NOMO-1 treated with DMSO at 0.1 percent for 48 hours (cell line): ENCODE measurements at regions not wholly inside any gene's neighbourhood (a gene's known extent, or its start where the extent isn't known, plus 50 kb on each side); places are given as distances from the start of the nearest gene placed in this dataset.

Source experiments
- DNase-seq: peaks from one replicate; lab custom pipeline; 2025; ENCODE audit not compliant: unreplicated experiment; lab: John Stamatoyannopoulos, UW

DNA sequence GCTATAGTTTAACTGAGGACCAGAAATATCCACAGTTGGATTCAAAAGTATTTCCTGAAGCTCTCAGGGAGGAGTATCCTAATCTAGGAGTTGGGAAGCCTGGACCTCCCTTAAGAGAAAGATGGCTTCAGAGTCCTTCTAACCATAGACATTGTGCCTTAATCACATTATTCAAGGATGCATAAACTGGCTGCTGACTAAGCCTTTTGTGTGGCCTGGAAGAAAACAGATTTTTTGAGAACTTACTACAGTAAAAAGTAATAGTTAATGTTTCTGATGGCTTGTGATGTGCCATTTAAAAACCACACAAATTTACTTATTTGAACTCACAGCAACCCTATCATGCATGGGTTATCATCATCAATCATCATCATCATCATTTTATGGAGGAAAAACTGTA lies 126.2 kb upstream of the RPL38 start:
- no peak for DNase-seq

- DNase-seq, result no peak
Observed at GRCh38 chr17:74078363-74078941, 125.0 kb upstream of the RPL38 start.

- no peak for DNase-seq
Observed at GRCh38 chr17:74079537-74080300, 123.8 kb upstream of the RPL38 start.

DNA sequence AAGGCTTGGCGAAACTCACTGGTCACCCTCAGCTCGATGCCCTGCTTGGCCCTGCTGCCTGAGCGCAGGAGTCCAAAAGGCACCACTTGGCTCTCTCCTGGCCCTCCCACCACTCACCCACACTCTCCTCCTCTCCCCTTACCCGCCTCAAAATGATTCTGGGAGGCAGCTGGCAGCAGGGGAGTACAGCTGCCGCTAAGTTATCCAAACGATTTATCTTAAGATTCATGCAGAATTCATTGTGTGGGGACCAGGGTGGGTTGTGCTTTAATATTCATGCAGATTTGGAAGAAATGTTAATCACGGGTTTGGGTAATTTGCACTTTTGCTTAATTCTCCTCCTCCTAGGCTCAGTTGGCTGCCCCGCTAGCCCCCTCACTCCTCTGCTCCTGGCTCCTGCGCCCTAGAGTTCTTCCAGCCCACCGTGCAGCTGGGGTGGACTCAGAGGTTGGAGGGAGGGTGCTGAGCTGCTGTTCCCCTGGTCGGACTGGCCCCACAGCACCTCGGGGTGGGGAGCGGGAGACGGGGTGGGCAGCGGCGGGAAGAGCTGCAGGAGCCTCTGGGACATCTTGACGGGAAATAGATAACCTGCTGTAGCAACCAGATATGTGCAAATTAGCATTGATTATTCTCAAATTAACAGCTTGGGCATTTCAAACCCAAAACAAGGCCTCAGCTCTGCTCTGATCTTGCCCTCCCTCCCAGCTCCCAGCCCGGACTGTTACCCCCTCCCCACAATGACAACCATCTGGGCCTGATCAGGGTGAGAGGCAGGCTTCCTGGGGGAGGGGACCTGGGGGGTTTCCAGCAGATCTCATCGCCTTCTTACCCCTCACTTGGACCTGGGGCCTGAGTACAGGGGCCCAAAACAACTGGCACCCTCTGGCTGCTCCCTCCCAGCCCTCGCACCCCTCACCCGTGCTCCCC lies 122.6 kb upstream of the RPL38 start:
- no peak for DNase-seq

DNA sequence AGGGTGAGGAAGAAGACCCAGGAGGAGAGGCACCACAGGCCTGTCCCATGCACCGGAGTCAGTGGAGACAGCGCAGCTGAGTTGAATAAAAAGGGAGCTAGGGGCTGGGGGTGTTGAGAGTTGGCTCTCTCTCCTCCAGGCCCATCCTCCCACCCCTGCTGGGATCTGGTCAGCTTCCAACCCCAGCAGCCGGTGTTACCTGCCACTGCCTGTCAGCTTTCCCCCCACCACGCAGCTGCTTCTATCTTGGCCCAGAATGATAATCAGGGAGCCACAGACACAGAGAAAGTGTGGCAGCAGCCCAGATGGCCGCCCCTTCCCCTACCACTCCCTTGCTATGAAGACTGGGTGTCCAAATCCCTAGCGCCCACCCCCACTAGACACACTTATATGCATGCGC lies 120.6 kb upstream of the RPL38 start:
- DNase-seq, result no peak

DNA sequence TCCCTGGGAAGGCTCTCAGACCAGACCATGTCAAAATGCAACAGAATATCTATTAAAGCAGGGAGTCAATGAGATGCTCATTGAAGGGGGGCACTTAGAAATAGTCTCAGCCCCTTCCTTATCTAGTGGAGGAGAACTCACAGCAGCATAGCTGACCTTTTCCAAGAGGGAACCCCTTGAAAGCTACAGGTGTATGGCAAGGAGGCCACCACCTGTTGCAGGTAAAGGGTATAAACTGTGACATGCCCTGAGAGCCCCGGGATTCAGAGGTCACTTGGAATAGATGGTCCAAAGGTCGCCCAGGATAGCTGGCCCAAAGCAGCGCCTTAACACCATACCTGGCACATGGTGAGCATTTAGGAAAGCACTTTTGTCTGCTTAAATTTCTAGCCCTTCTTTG lies 120.2 kb upstream of the RPL38 start:
- no peak for DNase-seq

- DNase-seq, result no peak
Observed at GRCh38 chr17:74085434-74085833, 118.0 kb upstream of the RPL38 start.

DNA sequence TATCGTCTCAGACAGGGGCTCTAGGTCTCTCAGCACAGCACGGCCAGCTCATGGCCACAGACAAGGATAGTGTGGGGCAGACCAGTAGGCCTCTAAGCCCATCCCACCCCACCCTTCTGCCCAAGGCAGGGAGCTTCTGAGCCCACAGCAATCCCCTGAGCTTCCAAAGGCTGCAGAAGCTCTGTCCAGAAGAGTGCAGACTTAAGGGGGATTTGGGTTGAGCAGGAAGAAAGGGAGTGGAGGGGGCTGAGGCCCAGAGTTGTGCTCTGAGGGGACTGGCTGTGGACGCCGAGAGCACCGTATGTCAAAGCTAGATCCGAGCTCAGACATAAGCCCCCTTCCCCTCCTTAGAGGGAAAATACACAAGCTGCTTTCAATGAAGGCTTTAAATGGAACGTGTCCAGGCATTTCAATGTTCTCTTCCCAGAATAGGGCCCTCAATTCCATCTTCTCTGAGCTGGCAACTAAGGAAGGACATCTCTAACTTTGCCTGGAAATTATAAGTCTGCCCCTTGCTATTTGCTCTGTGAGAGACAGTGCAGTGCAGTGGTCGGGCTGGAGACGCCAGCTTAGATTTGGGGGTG lies 116.4 kb upstream of the RPL38 start:
- no peak for DNase-seq

DNA sequence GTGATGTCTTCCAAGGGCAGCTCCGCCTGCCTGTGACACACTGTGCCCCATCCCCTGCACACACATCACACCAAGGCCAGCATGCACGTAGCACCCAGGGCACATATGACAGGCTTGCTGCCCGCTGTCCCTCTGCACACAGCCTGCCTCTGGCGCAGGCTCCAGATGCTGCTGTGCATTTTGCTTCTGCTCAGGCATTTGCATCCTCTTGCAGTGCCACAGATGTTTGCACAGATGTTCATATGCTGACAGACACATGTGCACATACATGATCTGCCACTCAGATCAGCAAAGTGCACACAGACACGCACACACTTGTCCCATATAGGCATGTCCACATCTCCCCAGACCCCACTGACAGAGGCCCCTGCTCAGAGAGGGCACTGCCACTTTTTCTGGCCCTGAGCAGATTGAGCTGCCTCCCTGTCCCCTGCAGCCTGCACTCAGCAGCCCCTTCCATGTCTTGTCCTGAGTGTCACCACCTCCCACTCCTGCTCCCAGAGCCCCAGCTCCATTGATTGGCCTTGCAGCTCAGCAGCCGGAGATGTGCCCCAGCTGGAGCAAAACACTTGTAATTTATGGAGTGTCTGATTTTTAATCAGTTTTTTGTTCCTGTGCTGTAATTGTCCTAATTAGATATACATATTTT lies 115.1 kb upstream of the RPL38 start:
- DNase-seq, result no peak

- DNase-seq, result no peak
Observed at GRCh38 chr17:74088934-74089329, 114.5 kb upstream of the RPL38 start.

GRCh38 chr17:74089380-74089779 lies 114.1 kb upstream of the RPL38 start:
- no peak for DNase-seq

DNA sequence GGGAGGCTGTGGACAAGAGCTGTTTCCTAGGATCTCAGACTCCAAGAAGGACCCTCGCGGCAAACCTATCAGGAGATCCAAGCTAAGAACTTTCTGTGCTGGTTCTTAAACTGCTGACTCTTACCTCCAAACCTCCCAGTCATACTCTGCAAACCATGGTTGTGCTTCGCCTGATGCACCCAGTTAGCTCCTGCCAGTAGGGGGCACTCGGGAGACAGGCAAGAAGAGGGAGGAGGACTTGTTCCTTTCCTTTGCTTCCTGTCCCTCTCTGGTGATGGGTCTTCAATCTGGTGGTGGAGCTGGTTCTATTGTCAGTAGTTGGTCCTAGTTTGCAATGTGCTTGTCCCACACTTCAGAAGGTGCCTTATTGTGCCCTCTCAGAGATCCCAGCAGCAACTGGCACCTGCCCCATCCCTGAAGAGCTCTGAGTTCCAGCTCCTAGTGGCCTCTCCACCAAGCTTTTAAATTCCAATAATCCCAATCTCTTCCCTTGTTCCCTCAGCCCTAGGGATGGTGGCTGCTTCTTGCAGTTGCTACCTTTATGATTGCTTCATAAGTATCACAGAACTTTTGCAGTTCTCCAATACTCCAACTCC lies 113.5 kb upstream of the RPL38 start:
- DNase-seq, result peak; percentile 8

- DNase-seq, result no peak
Observed at GRCh38 chr17:74094651-74095050, 108.8 kb upstream of the RPL38 start.

GRCh38 chr17:74096456-74096855 lies 107.0 kb upstream of the RPL38 start:
- no peak for DNase-seq

- no peak for DNase-seq
Observed at GRCh38 chr17:74097450-74098135, 105.9 kb upstream of the RPL38 start.

DNA sequence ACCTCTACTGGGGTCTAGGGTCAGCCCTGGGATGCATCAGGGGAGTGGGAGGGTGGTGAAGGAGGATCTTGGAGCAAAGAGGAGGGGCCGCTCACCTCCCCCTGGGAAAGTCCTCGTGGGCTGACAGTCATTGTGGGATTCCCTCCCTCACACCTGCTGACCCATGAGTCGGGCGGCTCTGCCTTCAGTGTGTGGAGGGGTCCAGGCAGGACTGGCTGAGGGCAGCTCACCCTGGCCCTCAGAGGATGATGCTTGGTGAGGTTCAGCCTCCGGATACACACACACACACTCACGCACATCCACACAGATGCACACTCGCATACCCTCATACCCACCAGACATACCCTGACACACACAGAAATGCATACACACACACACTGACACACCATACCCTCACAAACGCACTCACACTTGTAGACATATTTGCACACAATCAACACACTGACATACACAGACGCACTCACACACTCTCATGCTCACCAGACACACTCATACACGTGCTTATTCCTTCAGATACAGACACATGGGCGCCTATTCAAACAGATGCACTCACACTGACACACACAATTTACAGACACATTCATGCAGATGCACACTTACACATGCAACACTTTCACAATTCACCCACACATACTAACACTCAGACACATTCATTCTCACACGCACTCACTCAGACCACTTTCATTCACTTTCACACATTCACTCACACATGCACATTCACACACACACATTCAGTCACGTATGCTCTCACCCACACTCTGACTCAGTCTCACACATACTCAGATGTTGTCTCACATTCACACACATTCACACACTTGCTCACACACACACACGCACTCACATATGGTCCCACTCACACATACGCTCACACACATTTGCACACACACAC lies 105.1 kb upstream of the RPL38 start:
- DNase-seq, result no peak

DNA sequence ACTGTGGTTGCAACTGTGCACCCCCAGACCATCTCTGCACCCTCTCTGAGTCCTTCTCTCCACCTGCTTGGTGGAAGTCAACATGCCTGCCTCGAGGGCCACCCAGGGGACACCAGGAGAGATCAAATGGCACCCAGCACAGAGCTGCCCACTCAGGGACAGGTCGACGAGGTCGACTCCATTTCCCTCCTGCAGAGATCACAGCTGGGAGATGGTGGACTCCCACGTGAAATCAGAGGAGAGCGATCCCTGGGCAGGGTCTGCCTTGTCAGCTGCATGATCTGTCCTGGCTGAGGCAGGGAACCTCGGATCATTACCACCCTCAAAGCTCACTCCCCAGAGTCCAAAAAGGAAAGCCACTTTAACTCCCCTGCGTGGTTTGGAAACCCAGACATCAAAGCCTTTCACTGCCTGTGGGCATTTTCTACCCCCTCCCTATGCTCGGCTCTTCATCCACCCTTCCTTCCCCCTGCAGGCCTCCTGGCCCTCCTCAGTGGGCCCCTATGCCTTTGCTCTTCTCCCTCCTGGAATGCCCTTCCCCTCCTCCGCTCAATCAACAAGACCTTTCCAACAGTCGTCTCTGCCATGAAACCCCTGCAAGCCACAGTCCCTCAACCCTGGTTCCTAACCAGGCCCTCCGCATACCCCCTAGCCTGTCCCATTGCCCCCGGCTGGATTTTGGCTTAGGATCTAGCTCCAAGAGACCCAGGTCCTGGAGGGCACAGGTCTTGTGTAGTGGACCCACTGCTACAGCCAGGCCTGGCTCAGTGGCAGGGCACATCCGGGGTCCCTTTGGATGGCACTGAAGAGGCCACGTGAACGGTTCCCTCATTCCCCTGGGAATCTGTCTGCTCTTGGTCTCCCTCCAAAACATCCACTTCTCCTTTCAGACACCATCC lies 103.8 kb upstream of the RPL38 start:
- DNase-seq, result no peak

DNA sequence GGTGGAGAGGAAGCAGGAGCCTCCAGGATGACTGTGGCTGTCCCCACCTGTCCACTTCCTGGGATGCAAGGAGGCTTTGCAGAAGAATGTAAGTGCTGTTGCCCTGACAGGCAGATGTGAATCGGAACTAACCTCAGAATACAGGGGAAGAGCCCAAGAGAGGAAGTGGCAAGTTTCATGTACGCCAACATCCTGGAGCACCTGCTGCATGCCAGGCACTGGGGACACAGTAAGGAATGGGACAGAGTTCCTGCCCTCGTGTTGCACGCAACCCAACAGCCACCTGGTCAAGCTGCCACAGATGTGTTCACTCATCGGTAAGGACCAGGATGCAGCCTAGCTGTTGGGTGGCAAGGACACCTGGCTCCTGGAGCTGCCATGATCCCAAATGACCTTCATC lies 98.6 kb upstream of the RPL38 start:
- no peak for DNase-seq
